ENCODE measurements at regions not wholly inside any gene's neighbourhood (a gene's known extent, or its start where the extent isn't known, plus 50 kb on each side); places are given as distances from the start of the nearest gene placed in this dataset.

- TF ChIP-seq EZH2phosphoT487 (IDR thresholded peaks at IDR 0.05; ENCODE audit: low read depth) = no peak
- no peak for TF ChIP-seq CTCF (IDR thresholded peaks at IDR 0.05; ENCODE audit: low read depth, low read length)
- Histone ChIP-seq H2AFZ (ENCODE audit: low read depth, low read length) (no peak overlapping the region), H3K9ac (ENCODE audit: low read length) (no peak overlapping the region), H3K27ac (ENCODE audit: low read length) (no peak overlapping the region), H3K9me3 (ENCODE audit: insufficient read depth, low read length) (no peaks in the 10 kb centered on the region), H3K27me3 (ENCODE audit: low read depth, low read length) (no peaks in the 10 kb centered on the region), H3K4me1 (ENCODE audit: low read length) (no peaks in the 10 kb centered on the region), H3K79me2 (ENCODE audit: low read length) (no peaks in the 10 kb centered on the region), H3K36me3 (replicated peaks; ENCODE audit: low read depth, low read length) (no peaks in the 10 kb centered on the region), H4K20me1 (ENCODE audit: insufficient read depth, low read length) (no peaks in the 10 kb centered on the region), H3K4me2 (ENCODE audit: low read length) (no peak overlapping the region), H3K4me3 (ENCODE audit: low read length) (no peak overlapping the region)
Observed at GRCh38 chr6:3929281-3929798, 80.2 kb downstream of the FAM50B start.

GRCh38 chr6:3937438-3937837, 88.3 kb downstream of the FAM50B start:
- H2AFZ ChIP-seq (ENCODE audit: low read depth, low read length) = no peak overlapping the region
- TF ChIP-seq EZH2phosphoT487 (IDR thresholded peaks at IDR 0.05; ENCODE audit: low read depth) (no peak), CTCF (IDR thresholded peaks at IDR 0.05; ENCODE audit: low read depth, low read length) (no peak)
- no peak overlapping the region for H3K4me3 ChIP-seq (ENCODE audit: low read length)
- H3K36me3 ChIP-seq (replicated peaks; ENCODE audit: low read depth, low read length) = no peaks in the 10 kb centered on the region
- no peaks in the 10 kb centered on the region for H4K20me1 ChIP-seq (ENCODE audit: insufficient read depth, low read length)
- no peaks in the 10 kb centered on the region for H3K27me3 ChIP-seq (ENCODE audit: low read depth, low read length)
- no peak overlapping the region for H3K9ac ChIP-seq (ENCODE audit: low read length)
- H3K79me2 ChIP-seq (ENCODE audit: low read length) = no peaks in the 10 kb centered on the region
- H3K9me3 ChIP-seq (ENCODE audit: insufficient read depth, low read length) = no peaks in the 10 kb centered on the region
- H3K27ac ChIP-seq (ENCODE audit: low read length) = no peak overlapping the region
- H3K4me2 ChIP-seq (ENCODE audit: low read length) = no peak overlapping the region
- H3K4me1 ChIP-seq (ENCODE audit: low read length) = no peaks in the 10 kb centered on the region

- no peaks in the 10 kb centered on the region for H3K27me3 ChIP-seq (ENCODE audit: low read depth, low read length)
- no peak overlapping the region for H3K27ac ChIP-seq (ENCODE audit: low read length)
- H3K79me2 ChIP-seq (ENCODE audit: low read length) = no peaks in the 10 kb centered on the region
- no peak overlapping the region for H2AFZ ChIP-seq (ENCODE audit: low read depth, low read length)
- H3K9me3 ChIP-seq (ENCODE audit: insufficient read depth, low read length) = no peaks in the 10 kb centered on the region
- no peak overlapping the region for H3K4me3 ChIP-seq (ENCODE audit: low read length)
- H3K9ac ChIP-seq (ENCODE audit: low read length) = no peak overlapping the region
- no peaks in the 10 kb centered on the region for H4K20me1 ChIP-seq (ENCODE audit: insufficient read depth, low read length)
- TF ChIP-seq EZH2phosphoT487 (IDR thresholded peaks at IDR 0.05; ENCODE audit: low read depth) (no peak), CTCF (IDR thresholded peaks at IDR 0.05; ENCODE audit: low read depth, low read length) (no peak)
- no peak overlapping the region for H3K4me2 ChIP-seq (ENCODE audit: low read length)
- no peaks in the 10 kb centered on the region for H3K36me3 ChIP-seq (replicated peaks; ENCODE audit: low read depth, low read length)
- H3K4me1 ChIP-seq (ENCODE audit: low read length) = no peaks in the 10 kb centered on the region
Observed at GRCh38 chr6:3938715-3939367, 89.7 kb downstream of the FAM50B start.

- TF ChIP-seq CTCF (IDR thresholded peaks at IDR 0.05; ENCODE audit: low read depth, low read length) (no peak), EZH2phosphoT487 (IDR thresholded peaks at IDR 0.05; ENCODE audit: low read depth) (no peak)
- no peak overlapping the region for H3K27ac ChIP-seq (ENCODE audit: low read length)
- H3K27me3 ChIP-seq (ENCODE audit: low read depth, low read length) = peaks cover under 1% of the 10 kb centered on the region; the same call in 1 of the 2 replicates
- H3K36me3 ChIP-seq (replicated peaks; ENCODE audit: low read depth, low read length) = no peaks in the 10 kb centered on the region
- H3K9me3 ChIP-seq (ENCODE audit: insufficient read depth, low read length) = no peaks in the 10 kb centered on the region
- no peak overlapping the region for H3K4me3 ChIP-seq (ENCODE audit: low read length)
- H4K20me1 ChIP-seq (ENCODE audit: insufficient read depth, low read length) = no peaks in the 10 kb centered on the region
- H3K4me2 ChIP-seq (ENCODE audit: low read length) = no peak overlapping the region
- no peak overlapping the region for H3K9ac ChIP-seq (ENCODE audit: low read length)
- no peaks in the 10 kb centered on the region for H3K4me1 ChIP-seq (ENCODE audit: low read length)
- no peaks in the 10 kb centered on the region for H3K79me2 ChIP-seq (ENCODE audit: low read length)
- no peak overlapping the region for H2AFZ ChIP-seq (ENCODE audit: low read depth, low read length)
Observed at GRCh38 chr6:3939368-3939958, 90.3 kb downstream of the FAM50B start.

Measured in OCI-LY3 (cell line).